Esophagus squamous epithelium (tissue), 4 donors: ENCODE measurements at regions not wholly inside any gene's neighbourhood (a gene's known extent, or its start where the extent isn't known, plus 50 kb on each side); places are given as distances from the start of the nearest gene placed in this dataset.

ENCODE experiments used
- POLR2A ChIP-seq, 4 donors: fragments of 450-650 bp; IDR thresholded peaks; one replicate each; pipeline ENCODE4 v1.6.1; 2017; ENCODE audit warnings: antibody characterized with exemption in 4 of 4, mild to moderate bottlenecking in 4 of 4, moderate library complexity in 3 of 4
- TF ChIP-seq, protein P1 (sequence below), 6 experiments: fragments of 450-650 bp in 4 of 6; fragments of 200-600 bp in 2 of 6; sonication (generic) in 2 of 6; IDR thresholded peaks; one replicate each; pipeline ENCODE4 v1.5.1; 2016 to 2019; ENCODE audit warnings: antibody characterized with exemption in 6 of 6, mild to moderate bottlenecking in 4 of 6, moderate library complexity in 4 of 6

DNA sequence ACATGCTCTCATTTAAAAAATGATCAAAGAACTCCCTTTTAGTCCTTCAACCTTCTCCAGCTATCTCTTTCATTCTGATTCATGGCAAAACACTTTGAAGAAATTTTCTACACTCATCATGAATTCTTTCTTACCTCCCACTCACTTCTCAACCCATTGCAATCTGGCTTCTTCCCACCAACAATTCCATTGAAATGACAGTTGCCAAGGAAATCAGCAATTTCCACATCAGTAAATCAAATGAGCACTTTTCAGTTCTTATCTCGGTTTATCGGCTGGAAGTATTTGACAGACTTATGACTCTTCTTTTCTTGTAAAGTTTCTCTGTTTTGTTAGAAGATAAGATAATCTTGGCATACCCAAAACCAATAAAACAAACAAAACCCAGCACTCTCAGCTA, 99.1 kb upstream of the CACNA2D1 start:
- TF ChIP-seq, protein P1, sequence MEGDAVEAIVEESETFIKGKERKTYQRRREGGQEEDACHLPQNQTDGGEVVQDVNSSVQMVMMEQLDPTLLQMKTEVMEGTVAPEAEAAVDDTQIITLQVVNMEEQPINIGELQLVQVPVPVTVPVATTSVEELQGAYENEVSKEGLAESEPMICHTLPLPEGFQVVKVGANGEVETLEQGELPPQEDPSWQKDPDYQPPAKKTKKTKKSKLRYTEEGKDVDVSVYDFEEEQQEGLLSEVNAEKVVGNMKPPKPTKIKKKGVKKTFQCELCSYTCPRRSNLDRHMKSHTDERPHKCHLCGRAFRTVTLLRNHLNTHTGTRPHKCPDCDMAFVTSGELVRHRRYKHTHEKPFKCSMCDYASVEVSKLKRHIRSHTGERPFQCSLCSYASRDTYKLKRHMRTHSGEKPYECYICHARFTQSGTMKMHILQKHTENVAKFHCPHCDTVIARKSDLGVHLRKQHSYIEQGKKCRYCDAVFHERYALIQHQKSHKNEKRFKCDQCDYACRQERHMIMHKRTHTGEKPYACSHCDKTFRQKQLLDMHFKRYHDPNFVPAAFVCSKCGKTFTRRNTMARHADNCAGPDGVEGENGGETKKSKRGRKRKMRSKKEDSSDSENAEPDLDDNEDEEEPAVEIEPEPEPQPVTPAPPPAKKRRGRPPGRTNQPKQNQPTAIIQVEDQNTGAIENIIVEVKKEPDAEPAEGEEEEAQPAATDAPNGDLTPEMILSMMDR (IDR thresholded peaks at IDR 0.05): no peak
- TF ChIP-seq POLR2A (IDR thresholded peaks at IDR 0.05): no peak
